GM21717 (cell line): ENCODE measurements at regions not wholly inside any gene's neighbourhood (a gene's known extent, or its start where the extent isn't known, plus 50 kb on each side); places are given as distances from the start of the nearest gene placed in this dataset.
"Not testable (repeated sequence)": the region's sequence is repeated elsewhere in the genome, so short reads cannot be mapped to it uniquely, and the experiment has no call there.

Experiments used
- ATAC-seq: cut with Tn5 transposase; IDR thresholded peaks from one replicate; pipeline ENCODE4 v1.9.1; 2021; ENCODE audit warnings: mild to moderate bottlenecking, moderate library complexity; ENCODE audit not compliant: unreplicated experiment

GRCh38 chr5:13248253-13248652 lies 696.2 kb downstream of the DNAH5 start:
- no peak for ATAC-seq

- no peak for ATAC-seq
These were observed 698.4 kb downstream of the DNAH5 start for GRCh38 chr5:13246053-13246452.

- ATAC-seq, result no peak
These were observed 700.3 kb downstream of the DNAH5 start for GRCh38 chr5:13244151-13244550.

- no peak for ATAC-seq
These were observed 717.0 kb downstream of the DNAH5 start for GRCh38 chr5:13227513-13227912.

GRCh38 chr5:13218518-13218917 lies 726.0 kb downstream of the DNAH5 start:
- no peak for ATAC-seq

- ATAC-seq, result no peak
These were observed 726.9 kb downstream of the DNAH5 start for GRCh38 chr5:13217636-13218035.

- no peak for ATAC-seq
These were observed 728.7 kb downstream of the DNAH5 start for GRCh38 chr5:13215806-13216205.

- no peak for ATAC-seq
These were observed 729.1 kb downstream of the DNAH5 start for GRCh38 chr5:13215370-13215769.

- ATAC-seq, result no peak
These were observed 730.3 kb downstream of the DNAH5 start for GRCh38 chr5:13214182-13214581.

GRCh38 chr5:13212886-13213285 lies 731.6 kb downstream of the DNAH5 start:
- ATAC-seq, result no peak

GRCh38 chr5:13211064-13211463 lies 733.4 kb downstream of the DNAH5 start:
- ATAC-seq, result no peak

- ATAC-seq, result no peak
These were observed 737.4 kb downstream of the DNAH5 start for GRCh38 chr5:13207112-13207511.

GRCh38 chr5:13201022-13201421 lies 743.5 kb downstream of the DNAH5 start:
- no peak for ATAC-seq

- ATAC-seq, result not testable (repeated sequence)
These were observed 746.3 kb downstream of the DNAH5 start for GRCh38 chr5:13198226-13198625.

GRCh38 chr5:13189532-13189931 lies 755.0 kb downstream of the DNAH5 start:
- no peak for ATAC-seq

- no peak for ATAC-seq
These were observed 756.1 kb downstream of the DNAH5 start for GRCh38 chr5:13188371-13188770.

GRCh38 chr5:13187186-13187585 lies 757.3 kb downstream of the DNAH5 start:
- no peak for ATAC-seq

- ATAC-seq, result no peak
These were observed 758.3 kb downstream of the DNAH5 start for GRCh38 chr5:13186177-13186576.

- ATAC-seq, result no peak
These were observed 764.9 kb downstream of the DNAH5 start for GRCh38 chr5:13179407-13180087.

GRCh38 chr5:13143630-13144029 lies 800.9 kb downstream of the DNAH5 start:
- no peak for ATAC-seq

GRCh38 chr5:13143214-13143613 lies 801.3 kb downstream of the DNAH5 start:
- no peak for ATAC-seq

- no peak for ATAC-seq
These were observed 810.5 kb downstream of the DNAH5 start for GRCh38 chr5:13133951-13134350.

GRCh38 chr5:13115476-13115875 lies 829.0 kb downstream of the DNAH5 start:
- ATAC-seq, result no peak
